CD4-positive, alpha-beta T cell (primary cell): ENCODE measurements at regions not wholly inside any gene's neighbourhood (a gene's known extent, or its start where the extent isn't known, plus 50 kb on each side); places are given as distances from the start of the nearest gene placed in this dataset.

ENCODE experiments used
- ATAC-seq: fragments of 200-7000 bp; cut with Tn5 transposase; one replicate; pipeline ENCODE4 v1.10.0; 2022; ENCODE audit warnings: mild to moderate bottlenecking; ENCODE audit not compliant: poor library complexity
- CTCF ChIA-PET: fragments of 350-600 bp; sonication (Branson Sonifier 250); formaldehyde crosslinking; loops from one replicate; lab custom pipeline; 2021; ENCODE audit warnings: antibody characterized with exemption, inconsistent platforms; lab: Charles Lee
- POLR2A ChIA-PET: fragments of 350-600 bp; sonication (Branson Sonifier 250); formaldehyde crosslinking; loops from one replicate; lab custom pipeline; 2021; ENCODE audit warnings: antibody characterized with exemption, inconsistent platforms; lab: Charles Lee
- DNase-seq, 14 experiments: peaks; one replicate each; pipeline ENCODE4 v3.0.0-alpha.2; 2013 to 2020; ENCODE audit warnings: mixed read lengths in 2 of 14
- H3K27ac ChIP-seq, 2 donors: one replicate each; pipeline versions ENCODE4 v1.5.1 to v1.7.0; 2013; ENCODE audit warnings: low read length in 2 of 2, low read depth in 1 of 2, mild to moderate bottlenecking in 1 of 2
- H3K27me3 ChIP-seq, 2 experiments: 1 replicate in 1 of 2; 2 replicates in 1 of 2; pipeline versions ENCODE4 v1.6.1 to v1.7.0; 2013; ENCODE audit warnings: low read length in 2 of 2, control low read depth in 1 of 2, mild to moderate bottlenecking in 1 of 2, moderate library complexity in 1 of 2; ENCODE audit not compliant: insufficient read depth in 2 of 2, control insufficient read depth in 1 of 2
- H3K36me3 ChIP-seq: one replicate; pipeline ENCODE4 v1.6.1; 2013; ENCODE audit warnings: low read length, control low read depth; ENCODE audit not compliant: insufficient read depth
- H3K4me1 ChIP-seq: one replicate; pipeline ENCODE4 v1.6.1; 2013; ENCODE audit warnings: low read length, control low read depth; ENCODE audit not compliant: insufficient read depth
- H3K4me3 ChIP-seq: one replicate; pipeline ENCODE4 v1.5.1; 2013; ENCODE audit warnings: mild to moderate bottlenecking, low read length, moderate library complexity
- H3K9me3 ChIP-seq, 2 experiments: 1 replicate in 1 of 2; 2 replicates in 1 of 2; pipeline versions ENCODE4 v1.6.1 to v1.7.0; 2013; ENCODE audit warnings: low read length in 2 of 2, mild to moderate bottlenecking in 2 of 2, control low read depth in 1 of 2, moderate library complexity in 1 of 2; ENCODE audit not compliant: control insufficient read depth in 1 of 2, insufficient read depth in 1 of 2
- H3K27ac Mint-ChIP-seq: one replicate; pipeline ENCODE4 v1.8.0; 2020; ENCODE audit warnings: mixed read lengths
- H3K27me3 Mint-ChIP-seq: one replicate; pipeline ENCODE4 v1.8.0; 2021; ENCODE audit warnings: mixed read lengths
- H3K36me3 Mint-ChIP-seq: one replicate; pipeline ENCODE4 v1.8.0; 2021; ENCODE audit warnings: low read depth, mixed read lengths
- H3K4me1 Mint-ChIP-seq: one replicate; pipeline ENCODE4 v1.8.0; 2021; ENCODE audit warnings: low read depth, mixed read lengths
- H3K4me3 Mint-ChIP-seq: one replicate; pipeline ENCODE4 v1.8.0; 2020; ENCODE audit warnings: mild to moderate bottlenecking, mixed read lengths
- H3K9me3 Mint-ChIP-seq: one replicate; pipeline ENCODE4 v1.8.0; 2020; ENCODE audit warnings: mixed read lengths
- intact Hi-C, 2 experiments: fragments of 100-400 bp; cut with DNase I in 1 of 2; cut with micrococcal nuclease in 1 of 2; formaldehyde crosslinking; loops; one replicate each; pipeline versions ENCODE4 v1.15.1 to v1.9.0; 2023 to 2025; cut with DNase I, micrococcal nuclease
- TF ChIP-seq, protein P1 (sequence below): fragments of 200-600 bp; IDR thresholded peaks from one replicate; pipeline ENCODE4 v1.8.0; 2022; ENCODE audit warnings: antibody characterized with exemption, mild to moderate bottlenecking

DNA sequence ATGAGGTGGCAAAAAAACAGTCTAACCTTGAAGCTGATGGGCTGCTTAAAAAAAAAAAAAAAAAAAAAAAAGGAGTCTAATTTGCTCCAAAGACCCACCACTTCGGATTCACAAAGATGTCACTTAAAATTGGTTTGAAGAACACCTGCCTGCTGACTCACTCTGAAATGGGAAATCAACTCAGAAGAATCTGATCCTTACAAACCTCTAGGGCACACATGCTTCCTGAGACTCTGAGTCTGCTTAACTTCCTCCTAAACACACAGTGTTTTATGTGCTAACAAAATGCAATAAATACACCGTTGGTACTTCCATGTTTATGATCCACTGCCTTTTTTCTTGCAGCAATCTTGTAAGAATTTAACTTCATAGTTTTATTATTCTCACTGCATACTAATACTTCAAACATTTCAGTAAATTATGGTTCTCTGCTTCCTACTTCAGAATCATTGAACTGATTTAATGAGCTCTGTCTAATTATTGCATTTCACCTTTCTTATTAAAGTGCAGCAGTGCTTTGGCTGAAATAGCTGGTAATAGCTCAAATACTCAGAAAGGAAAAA, 73.0 kb upstream of the FRMD4B start:
- DNase-seq = no peak
- peaks cover 0 to 6% of the 10 kb centered on the region in 2 experiments for H3K27me3 ChIP-seq
- TF ChIP-seq, protein P1, sequence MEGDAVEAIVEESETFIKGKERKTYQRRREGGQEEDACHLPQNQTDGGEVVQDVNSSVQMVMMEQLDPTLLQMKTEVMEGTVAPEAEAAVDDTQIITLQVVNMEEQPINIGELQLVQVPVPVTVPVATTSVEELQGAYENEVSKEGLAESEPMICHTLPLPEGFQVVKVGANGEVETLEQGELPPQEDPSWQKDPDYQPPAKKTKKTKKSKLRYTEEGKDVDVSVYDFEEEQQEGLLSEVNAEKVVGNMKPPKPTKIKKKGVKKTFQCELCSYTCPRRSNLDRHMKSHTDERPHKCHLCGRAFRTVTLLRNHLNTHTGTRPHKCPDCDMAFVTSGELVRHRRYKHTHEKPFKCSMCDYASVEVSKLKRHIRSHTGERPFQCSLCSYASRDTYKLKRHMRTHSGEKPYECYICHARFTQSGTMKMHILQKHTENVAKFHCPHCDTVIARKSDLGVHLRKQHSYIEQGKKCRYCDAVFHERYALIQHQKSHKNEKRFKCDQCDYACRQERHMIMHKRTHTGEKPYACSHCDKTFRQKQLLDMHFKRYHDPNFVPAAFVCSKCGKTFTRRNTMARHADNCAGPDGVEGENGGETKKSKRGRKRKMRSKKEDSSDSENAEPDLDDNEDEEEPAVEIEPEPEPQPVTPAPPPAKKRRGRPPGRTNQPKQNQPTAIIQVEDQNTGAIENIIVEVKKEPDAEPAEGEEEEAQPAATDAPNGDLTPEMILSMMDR = no peak
- Mint-ChIP-seq H3K27me3 (no peaks in the 10 kb centered on the region), H3K4me3 (no peak overlapping the region), H3K9me3 (no peaks in the 10 kb centered on the region), H3K36me3 (no peaks in the 10 kb centered on the region), H3K27ac (no peak overlapping the region), H3K4me1 (no peaks in the 10 kb centered on the region)
- no peak overlapping the region for H3K27ac ChIP-seq
- ATAC-seq = no peak
- intact Hi-C loops = no loop called here
- no peak overlapping the region for H3K4me3 ChIP-seq
- H3K4me1 ChIP-seq = no peaks in the 10 kb centered on the region
- POLR2A ChIA-PET = no interaction called here
- CTCF ChIA-PET = no interaction called here
- peaks cover 0 to 8% of the 10 kb centered on the region in 2 experiments for H3K9me3 ChIP-seq
- no peaks in the 10 kb centered on the region for H3K36me3 ChIP-seq

DNA sequence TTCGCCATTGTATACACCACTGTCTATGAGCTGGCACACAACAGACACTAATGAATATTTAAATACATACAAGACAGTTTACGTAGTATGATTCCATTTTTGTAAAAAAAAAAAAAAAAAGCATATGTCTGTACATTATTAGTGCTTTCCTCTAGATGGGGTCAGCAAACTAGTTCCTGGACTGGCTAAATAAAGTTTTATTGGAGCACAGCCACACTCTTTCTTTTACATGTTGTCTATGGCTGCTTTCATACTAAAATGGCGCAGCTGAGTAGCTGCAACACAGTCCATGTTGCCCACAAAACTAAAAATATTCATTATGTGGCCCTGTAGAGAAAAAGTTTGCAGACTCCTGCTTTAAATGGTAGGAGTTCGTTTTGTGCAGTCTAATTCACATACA, 70.7 kb upstream of the FRMD4B start:
- Mint-ChIP-seq H3K4me3 (no peak overlapping the region), H3K36me3 (no peaks in the 10 kb centered on the region), H3K9me3 (no peaks in the 10 kb centered on the region), H3K4me1 (no peaks in the 10 kb centered on the region), H3K27me3 (no peaks in the 10 kb centered on the region), H3K27ac (no peak overlapping the region)
- Histone ChIP-seq H3K4me1 (no peaks in the 10 kb centered on the region), H3K27ac (no peak overlapping the region), H3K4me3 (no peak overlapping the region), H3K27me3 (peaks cover 0 to 6% of the 10 kb centered on the region in 2 experiments), H3K36me3 (no peaks in the 10 kb centered on the region), H3K9me3 (peaks cover 0 to 8% of the 10 kb centered on the region in 2 experiments)
- TF ChIP-seq, protein P1 = no peak
- no peak for ATAC-seq
- POLR2A ChIA-PET = no interaction called here
- no peak for DNase-seq
- intact Hi-C loops = no loop called here
- CTCF ChIA-PET = no interaction called here

DNA sequence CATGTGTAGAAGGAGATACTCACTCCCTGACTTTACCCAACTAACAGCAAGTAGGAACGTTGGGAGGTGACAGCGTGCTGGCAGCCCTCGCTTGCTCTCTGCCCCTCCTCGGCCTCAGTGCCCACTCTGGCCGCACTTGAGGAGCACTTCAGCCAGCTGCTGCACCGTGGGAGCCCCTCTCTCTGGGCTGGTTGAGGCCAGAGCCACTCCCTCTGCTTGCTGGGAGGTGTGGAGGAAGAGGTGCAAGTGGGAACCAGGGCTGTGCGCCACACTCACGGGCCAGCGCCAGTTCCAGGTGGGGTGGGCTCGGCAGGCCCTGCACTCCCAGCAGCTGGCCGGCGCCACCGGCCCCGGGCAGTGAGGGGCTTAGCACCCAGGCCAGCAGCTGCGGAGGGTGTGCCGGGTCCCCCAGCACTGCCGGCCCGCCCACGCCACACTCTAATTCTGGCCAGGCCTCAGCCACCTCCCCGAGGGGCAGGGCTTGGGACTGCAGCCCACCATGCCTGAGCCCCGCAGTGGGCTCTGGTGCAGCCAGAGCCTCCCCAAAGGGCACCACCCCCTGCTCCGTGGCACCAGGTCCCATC, 68.4 kb upstream of the FRMD4B start:
- ATAC-seq = no peak

More for the DNA sequence above, 68.4 kb upstream of the FRMD4B start:
- Mint-ChIP-seq H3K4me1 (no peaks in the 10 kb centered on the region), H3K27me3 (peaks cover 6% of the 10 kb centered on the region), H3K36me3 (no peaks in the 10 kb centered on the region), H3K27ac (no peak overlapping the region), H3K4me3 (no peak overlapping the region), H3K9me3 (no peaks in the 10 kb centered on the region)
- H3K27me3 ChIP-seq = peaks cover 0 to 6% of the 10 kb centered on the region in 2 experiments
- H3K27ac ChIP-seq = no peak overlapping the region
- intact Hi-C loops = no loop called here
- no peak for DNase-seq
- ChIA-PET CTCF (no interaction called here), POLR2A (no interaction called here)
- no peak overlapping the region for H3K4me3 ChIP-seq
- H3K36me3 ChIP-seq = no peaks in the 10 kb centered on the region
- TF ChIP-seq, protein P1 = no peak
- H3K4me1 ChIP-seq = no peaks in the 10 kb centered on the region
- peaks cover 0 to 8% of the 10 kb centered on the region in 2 experiments for H3K9me3 ChIP-seq
